Ovary (tissue), 7 donors: ENCODE measurements at regions not wholly inside any gene's neighbourhood (a gene's known extent, or its start where the extent isn't known, plus 50 kb on each side); places are given as distances from the start of the nearest gene placed in this dataset.

ENCODE experiments used
- DNase-seq, 5 donors: peaks; one replicate each; pipeline ENCODE4 v3.0.0-alpha.2; 2019 to 2020
- H3K27ac ChIP-seq, 2 donors: fragments of 200-600 bp; one replicate each; pipeline versions ENCODE4 v1.5.1 to v1.8.0; 2019 to 2022
- H3K27me3 ChIP-seq: fragments of 200-600 bp; one replicate; pipeline ENCODE4 v1.8.0; 2022
- H3K36me3 ChIP-seq: fragments of 200-600 bp; sonication (generic); one replicate; pipeline ENCODE4 v1.5.1; 2019
- H3K4me1 ChIP-seq: one replicate; pipeline ENCODE4 v1.8.1; 2013; ENCODE audit warnings: mild to moderate bottlenecking, moderate library complexity; ENCODE audit not compliant: insufficient read depth
- H3K4me3 ChIP-seq: fragments of 200-600 bp; sonication (generic); one replicate; pipeline ENCODE4 v1.5.1; 2017
- H3K9me3 ChIP-seq, 2 donors: fragments of 200-600 bp in 1 of 2; sonication (generic) in 1 of 2; one replicate each; pipeline versions ENCODE4 v1.5.1 to v1.8.1; 2013 to 2019; ENCODE audit warnings: mild to moderate bottlenecking in 1 of 2, moderate library complexity in 1 of 2
- CTCF ChIP-seq, 3 donors: fragments of 450-650 bp in 2 of 3; fragments of 200-600 bp in 1 of 3; IDR thresholded peaks; one replicate each; pipeline versions ENCODE4 v1.5.1 to v1.8.0; 2016 to 2022; ENCODE audit warnings: antibody characterized with exemption in 3 of 3, mild to moderate bottlenecking in 1 of 3
- EP300 ChIP-seq: sonication (generic); formaldehyde crosslinking; IDR thresholded peaks from one replicate; pipeline ENCODE4 v1.6.1; 2017; ENCODE audit warnings: antibody characterized with exemption
- POLR2A ChIP-seq: fragments of 450-650 bp; IDR thresholded peaks from one replicate; pipeline ENCODE4 v1.6.1; 2017; ENCODE audit warnings: antibody characterized with exemption, mild to moderate bottlenecking, moderate library complexity
- WGBS, 3 donors: extraction: QIAGEN DNeasy Blood & Tissue Kit in 1 of 3; methylation state at CpG; one replicate each; pipeline versions ENCODE4 v1.1.5 to v1.1.7; 2013 to 2017; 5-methylcytosine and 5-hydroxymethylcytosine counted together
- intact Hi-C, 4 donors: fragments of 100-400 bp; cut with DNase I; formaldehyde crosslinking; loops; one replicate each; pipeline versions ENCODE4 v1.11.0 to v1.15.1; 2022 to 2023
- donor health status: DM: no; HTN: no; CAD: no; lungs with moderate emphysema.
- donor health status: DM: no; HTN: no; CAD: no.
- donor health status: Bipolar disorder and iron deficiency.
- donor health status: DM: no; HTN: no; CAD: no.
- donor health status: DM: yes; HTN: yes; CAD: no.

- no peaks in the 10 kb centered on the region for H3K9me3 ChIP-seq
- no peak overlapping the region for H3K4me3 ChIP-seq
- H3K27ac ChIP-seq, result no peak overlapping the region
- no peaks in the 10 kb centered on the region for H3K36me3 ChIP-seq
- TF ChIP-seq POLR2A (no peak), EP300 (no peak), CTCF (IDR thresholded peaks at IDR 0.05) (no peak)
- WGBS, 3 donors, result 28 to 43% (median 31%) methylated on average over 21 of the region's 21 CpGs
- no peak for DNase-seq
- H3K27me3 ChIP-seq, result no peaks in the 10 kb centered on the region
- peaks cover 2% of the 10 kb centered on the region for H3K4me1 ChIP-seq
- intact Hi-C loops, result no loop called here
These were observed 94.9 kb downstream of the RBFOX3 start for GRCh38 chr17:79515646-79516571.

- no peaks in the 10 kb centered on the region for H3K36me3 ChIP-seq
- WGBS, 3 donors, result 70 to 81% (median 79%) methylated on average over 7 of the region's 7 CpGs
- no peaks in the 10 kb centered on the region for H3K9me3 ChIP-seq
- peaks cover 2% of the 10 kb centered on the region for H3K4me1 ChIP-seq
- intact Hi-C loops, result no loop called here
- no peaks in the 10 kb centered on the region for H3K27me3 ChIP-seq
- H3K4me3 ChIP-seq, result no peak overlapping the region
- H3K27ac ChIP-seq, result no peak overlapping the region
- TF ChIP-seq CTCF (IDR thresholded peaks at IDR 0.05) (no peak), EP300 (no peak), POLR2A (no peak)
- DNase-seq, result no peak
These were observed 95.7 kb downstream of the RBFOX3 start for GRCh38 chr17:79515110-79515509.

GRCh38 chr17:79513820-79514535 is 96.9 kb downstream of the RBFOX3 start:
- TF ChIP-seq EP300, result no peak
- TF ChIP-seq POLR2A, result no peak
- TF ChIP-seq CTCF (IDR thresholded peaks at IDR 0.05), result no peak
- DNase-seq, result no peak

GRCh38 chr17:79513206-79513605 is 97.6 kb downstream of the RBFOX3 start:
- Histone ChIP-seq H3K9me3 (no peaks in the 10 kb centered on the region), H3K4me3 (no peak overlapping the region), H3K36me3 (no peaks in the 10 kb centered on the region), H3K27ac (no peak overlapping the region), H3K4me1 (peaks cover 2% of the 10 kb centered on the region), H3K27me3 (no peaks in the 10 kb centered on the region)
- intact Hi-C loops, result no loop called here
- no peak for TF ChIP-seq CTCF (IDR thresholded peaks at IDR 0.05)
- TF ChIP-seq EP300, result no peak
- TF ChIP-seq POLR2A, result no peak
- DNase-seq, result no peak
- 93 to 97% (median 94%) methylated on average over 4 of the region's 4 CpGs for WGBS, 3 donors

More at GRCh38 chr17:79513820-79514535, 96.9 kb downstream of the RBFOX3 start:
- H3K27ac ChIP-seq, result no peak overlapping the region
- WGBS, 3 donors, result 91 to 95% (median 91%) methylated on average over 17 of the region's 17 CpGs
- intact Hi-C loops, result no loop called here
- no peak overlapping the region for H3K4me3 ChIP-seq
- H3K9me3 ChIP-seq, result no peaks in the 10 kb centered on the region
- no peaks in the 10 kb centered on the region for H3K36me3 ChIP-seq
- H3K4me1 ChIP-seq, result peaks cover 2% of the 10 kb centered on the region
- no peaks in the 10 kb centered on the region for H3K27me3 ChIP-seq
